Loucy (cell line): ENCODE measurements at regions not wholly inside any gene's neighbourhood (a gene's known extent, or its start where the extent isn't known, plus 50 kb on each side); places are given as distances from the start of the nearest gene placed in this dataset.

ENCODE experiments used
- H2AFZ ChIP-seq: fragments of 200-600 bp; sonication (generic); 2 replicates; pipeline ENCODE4 v1.6.0; 2016; ENCODE audit warnings: antibody characterized with exemption, mild to moderate bottlenecking, low read length, moderate library complexity
- H3F3A ChIP-seq: fragments of 200-600 bp; 2 replicates; pipeline ENCODE4 v1.6.0; 2016; ENCODE audit warnings: antibody characterized with exemption, low read depth, mild to moderate bottlenecking
- H3K27me3 ChIP-seq: fragments of 200-600 bp; sonication (generic); 2 replicates; pipeline ENCODE4 v1.6.1; 2014; ENCODE audit warnings: low read length, mild to moderate bottlenecking; ENCODE audit not compliant: insufficient read depth, poor library complexity, severe bottlenecking
- H3K36me3 ChIP-seq: fragments of 200-600 bp; sonication (generic); 2 replicates; pipeline ENCODE4 v1.6.1; 2016; ENCODE audit warnings: low read length; ENCODE audit not compliant: insufficient read depth
- H3K4me1 ChIP-seq: fragments of 200-600 bp; sonication (generic); 2 replicates; pipeline ENCODE4 v1.5.1; 2014; ENCODE audit warnings: low read length, mild to moderate bottlenecking; ENCODE audit not compliant: insufficient read depth, poor library complexity, severe bottlenecking
- H3K4me2 ChIP-seq: fragments of 200-600 bp; sonication (generic); 2 replicates; pipeline ENCODE4 v1.6.0; 2014; ENCODE audit warnings: antibody characterized with exemption, low read length, low read depth, mild to moderate bottlenecking; ENCODE audit not compliant: poor library complexity, severe bottlenecking
- H3K4me3 ChIP-seq: fragments of 200-600 bp; sonication (generic); 2 replicates; pipeline ENCODE4 v1.5.1; 2014; ENCODE audit warnings: low read length, mild to moderate bottlenecking, mixed read lengths; ENCODE audit not compliant: poor library complexity, severe bottlenecking
- H3K79me2 ChIP-seq: fragments of 200-600 bp; sonication (generic); 2 replicates; pipeline ENCODE4 v1.6.1; 2014; ENCODE audit warnings: low read length; ENCODE audit not compliant: insufficient read depth
- H3K9ac ChIP-seq: fragments of 200-600 bp; sonication (generic); 2 replicates; pipeline ENCODE4 v1.6.0; 2014; ENCODE audit warnings: mild to moderate bottlenecking, low read depth, low read length, moderate library complexity; ENCODE audit not compliant: poor library complexity, severe bottlenecking
- H3K9me2 ChIP-seq: fragments of 200-600 bp; sonication (generic); replicated peaks from 2 replicates; pipeline ENCODE4 v1.6.1; 2016; ENCODE audit warnings: low read depth, low read length, mixed read lengths
- H3K9me3 ChIP-seq: fragments of 200-600 bp; sonication (generic); 2 replicates; pipeline ENCODE4 v1.6.1; 2014; ENCODE audit warnings: mild to moderate bottlenecking, antibody characterized with exemption, low read length, low read depth; ENCODE audit not compliant: insufficient read depth
- H4K20me1 ChIP-seq: fragments of 200-600 bp; sonication (generic); 2 replicates; pipeline ENCODE4 v1.6.0; 2014; ENCODE audit warnings: antibody characterized with exemption, low read length, mild to moderate bottlenecking; ENCODE audit not compliant: insufficient read depth, poor library complexity, severe bottlenecking
- CTCF ChIP-seq: fragments of 200-600 bp; sonication (generic); conservative IDR thresholded peaks from 2 replicates; pipeline ENCODE4 v1.5.1; 2014; ENCODE audit warnings: mild to moderate bottlenecking, antibody characterized with exemption, low read length
- EZH2phosphoT487 ChIP-seq: fragments of 200-600 bp; IDR thresholded peaks from 2 replicates; pipeline ENCODE4 v1.6.1; 2018; ENCODE audit warnings: antibody characterized with exemption, mild to moderate bottlenecking, moderate library complexity, borderline replicate concordance

- Histone ChIP-seq H3K27me3 (no peaks in the 10 kb centered on the region), H3K4me2 (no peak overlapping the region), H3K9me2 (no peaks in the 10 kb centered on the region), H3K36me3 (no peaks in the 10 kb centered on the region), H3K4me3 (no peak overlapping the region), H4K20me1 (no peaks in the 10 kb centered on the region), H3K79me2 (no peaks in the 10 kb centered on the region), H3K9me3 (no peaks in the 10 kb centered on the region), H2AFZ (no peak overlapping the region), H3K4me1 (no peaks in the 10 kb centered on the region), H3K9ac (no peak overlapping the region), H3F3A (no peaks in the 10 kb centered on the region)
- TF ChIP-seq CTCF: no peak
- TF ChIP-seq EZH2phosphoT487: no peak
These were observed 1655.5 kb upstream of the AGA start for GRCh38 chr4:179097741-179098140.

- H3K4me2 ChIP-seq: no peak overlapping the region
- no peaks in the 10 kb centered on the region; the same call in 1 of the 2 replicates for H3K9me3 ChIP-seq
- no peaks in the 10 kb centered on the region for H3K9me2 ChIP-seq
- no peaks in the 10 kb centered on the region for H3K36me3 ChIP-seq
- no peaks in the 10 kb centered on the region for H3F3A ChIP-seq
- TF ChIP-seq EZH2phosphoT487: no peak
- no peak overlapping the region for H3K9ac ChIP-seq
- H2AFZ ChIP-seq: no peak overlapping the region
- H3K27me3 ChIP-seq: no peaks in the 10 kb centered on the region
- H3K79me2 ChIP-seq: no peaks in the 10 kb centered on the region
- no peaks in the 10 kb centered on the region for H3K4me1 ChIP-seq
- H3K4me3 ChIP-seq: no peak overlapping the region
- H4K20me1 ChIP-seq: no peaks in the 10 kb centered on the region
These were observed 1668.1 kb upstream of the AGA start for GRCh38 chr4:179110356-179110755.

GRCh38 chr4:179110816-179111215 lies 1668.6 kb upstream of the AGA start:
- no peaks in the 10 kb centered on the region for H4K20me1 ChIP-seq
- no peaks in the 10 kb centered on the region for H3K79me2 ChIP-seq
- no peak overlapping the region for H3K4me3 ChIP-seq
- no peak overlapping the region for H3K9ac ChIP-seq
- no peaks in the 10 kb centered on the region for H3F3A ChIP-seq
- TF ChIP-seq CTCF (no peak), EZH2phosphoT487 (no peak)
- H3K9me3 ChIP-seq: no peaks in the 10 kb centered on the region; the same call in 1 of the 2 replicates
- H3K4me1 ChIP-seq: no peaks in the 10 kb centered on the region
- H3K36me3 ChIP-seq: no peaks in the 10 kb centered on the region
- H2AFZ ChIP-seq: no peak overlapping the region
- no peaks in the 10 kb centered on the region for H3K27me3 ChIP-seq
- H3K4me2 ChIP-seq: no peak overlapping the region
- no peaks in the 10 kb centered on the region for H3K9me2 ChIP-seq

- Histone ChIP-seq H3K79me2 (no peaks in the 10 kb centered on the region), H3K4me1 (no peaks in the 10 kb centered on the region), H3K27me3 (no peaks in the 10 kb centered on the region), H3K36me3 (no peaks in the 10 kb centered on the region), H3K4me2 (no peak overlapping the region), H3K9me2 (no peaks in the 10 kb centered on the region), H3K9me3 (no peaks in the 10 kb centered on the region; the same call in 1 of the 2 replicates), H2AFZ (no peak overlapping the region), H3K4me3 (no peak overlapping the region), H3K9ac (no peak overlapping the region), H4K20me1 (no peaks in the 10 kb centered on the region), H3F3A (no peaks in the 10 kb centered on the region)
- no peak for TF ChIP-seq EZH2phosphoT487
These were observed 1670.4 kb upstream of the AGA start for GRCh38 chr4:179112441-179113170.
